ENCODE measurements at regions not wholly inside any gene's neighbourhood (a gene's known extent, or its start where the extent isn't known, plus 50 kb on each side); places are given as distances from the start of the nearest gene placed in this dataset.

DNA sequence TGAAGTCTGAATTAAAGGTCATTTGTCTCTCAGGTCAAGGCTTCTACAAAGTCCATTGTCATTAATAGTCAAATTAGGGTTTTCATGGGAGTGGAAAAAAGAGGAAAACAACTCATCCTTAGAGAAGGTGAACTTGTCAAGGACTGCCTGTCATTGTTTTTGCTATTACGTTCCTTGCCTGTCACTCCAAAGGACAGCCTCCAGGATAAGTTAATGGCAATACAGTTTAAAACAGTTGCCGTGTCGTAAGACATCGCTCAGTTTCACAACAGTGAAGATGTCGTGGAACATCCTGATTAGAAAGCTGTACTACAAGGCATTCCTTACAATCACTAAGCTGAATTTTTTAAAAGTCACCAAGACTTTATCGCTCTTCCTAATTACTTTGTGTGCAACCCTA, 466.8 kb upstream of the SMIM31 start:
- TF ChIP-seq, protein P1, sequence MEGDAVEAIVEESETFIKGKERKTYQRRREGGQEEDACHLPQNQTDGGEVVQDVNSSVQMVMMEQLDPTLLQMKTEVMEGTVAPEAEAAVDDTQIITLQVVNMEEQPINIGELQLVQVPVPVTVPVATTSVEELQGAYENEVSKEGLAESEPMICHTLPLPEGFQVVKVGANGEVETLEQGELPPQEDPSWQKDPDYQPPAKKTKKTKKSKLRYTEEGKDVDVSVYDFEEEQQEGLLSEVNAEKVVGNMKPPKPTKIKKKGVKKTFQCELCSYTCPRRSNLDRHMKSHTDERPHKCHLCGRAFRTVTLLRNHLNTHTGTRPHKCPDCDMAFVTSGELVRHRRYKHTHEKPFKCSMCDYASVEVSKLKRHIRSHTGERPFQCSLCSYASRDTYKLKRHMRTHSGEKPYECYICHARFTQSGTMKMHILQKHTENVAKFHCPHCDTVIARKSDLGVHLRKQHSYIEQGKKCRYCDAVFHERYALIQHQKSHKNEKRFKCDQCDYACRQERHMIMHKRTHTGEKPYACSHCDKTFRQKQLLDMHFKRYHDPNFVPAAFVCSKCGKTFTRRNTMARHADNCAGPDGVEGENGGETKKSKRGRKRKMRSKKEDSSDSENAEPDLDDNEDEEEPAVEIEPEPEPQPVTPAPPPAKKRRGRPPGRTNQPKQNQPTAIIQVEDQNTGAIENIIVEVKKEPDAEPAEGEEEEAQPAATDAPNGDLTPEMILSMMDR (IDR thresholded peaks at IDR 0.05) = no peak
- TF ChIP-seq POLR2A (IDR thresholded peaks at IDR 0.05) = no peak
